ENCODE measurements at regions not wholly inside any gene's neighbourhood (a gene's known extent, or its start where the extent isn't known, plus 50 kb on each side); places are given as distances from the start of the nearest gene placed in this dataset.

DNA sequence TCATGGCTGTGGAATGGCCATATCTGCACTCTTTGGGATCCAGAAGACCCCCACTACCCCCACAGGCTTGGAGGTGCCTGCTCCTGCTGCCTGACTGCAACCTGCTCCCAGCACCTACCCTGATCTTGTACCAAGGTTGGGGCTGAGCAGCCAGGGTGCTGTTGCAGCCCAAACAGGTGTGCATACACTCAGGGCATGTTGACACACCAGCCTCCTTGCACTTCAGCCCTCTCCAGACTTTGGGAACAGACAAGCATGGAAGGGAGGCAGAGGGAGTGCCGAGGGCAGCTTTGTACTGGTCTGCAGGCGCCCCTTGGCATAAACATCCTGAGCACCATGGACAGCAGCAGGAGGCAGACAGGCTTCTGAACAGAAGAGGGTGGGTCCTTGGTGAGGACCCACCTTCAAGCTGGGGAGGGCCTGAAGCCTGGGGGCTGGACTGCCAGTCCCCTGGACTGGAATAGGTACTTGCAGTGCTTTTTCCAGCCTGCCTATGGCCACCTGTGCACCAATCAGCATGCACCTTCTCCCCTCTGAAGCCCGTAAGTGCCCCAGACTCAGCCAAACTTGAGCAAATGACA is 1675.8 kb downstream of the HACE1 start:
- TF ChIP-seq, protein P1, sequence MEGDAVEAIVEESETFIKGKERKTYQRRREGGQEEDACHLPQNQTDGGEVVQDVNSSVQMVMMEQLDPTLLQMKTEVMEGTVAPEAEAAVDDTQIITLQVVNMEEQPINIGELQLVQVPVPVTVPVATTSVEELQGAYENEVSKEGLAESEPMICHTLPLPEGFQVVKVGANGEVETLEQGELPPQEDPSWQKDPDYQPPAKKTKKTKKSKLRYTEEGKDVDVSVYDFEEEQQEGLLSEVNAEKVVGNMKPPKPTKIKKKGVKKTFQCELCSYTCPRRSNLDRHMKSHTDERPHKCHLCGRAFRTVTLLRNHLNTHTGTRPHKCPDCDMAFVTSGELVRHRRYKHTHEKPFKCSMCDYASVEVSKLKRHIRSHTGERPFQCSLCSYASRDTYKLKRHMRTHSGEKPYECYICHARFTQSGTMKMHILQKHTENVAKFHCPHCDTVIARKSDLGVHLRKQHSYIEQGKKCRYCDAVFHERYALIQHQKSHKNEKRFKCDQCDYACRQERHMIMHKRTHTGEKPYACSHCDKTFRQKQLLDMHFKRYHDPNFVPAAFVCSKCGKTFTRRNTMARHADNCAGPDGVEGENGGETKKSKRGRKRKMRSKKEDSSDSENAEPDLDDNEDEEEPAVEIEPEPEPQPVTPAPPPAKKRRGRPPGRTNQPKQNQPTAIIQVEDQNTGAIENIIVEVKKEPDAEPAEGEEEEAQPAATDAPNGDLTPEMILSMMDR (IDR thresholded peaks at IDR 0.05): no peak

DNA sequence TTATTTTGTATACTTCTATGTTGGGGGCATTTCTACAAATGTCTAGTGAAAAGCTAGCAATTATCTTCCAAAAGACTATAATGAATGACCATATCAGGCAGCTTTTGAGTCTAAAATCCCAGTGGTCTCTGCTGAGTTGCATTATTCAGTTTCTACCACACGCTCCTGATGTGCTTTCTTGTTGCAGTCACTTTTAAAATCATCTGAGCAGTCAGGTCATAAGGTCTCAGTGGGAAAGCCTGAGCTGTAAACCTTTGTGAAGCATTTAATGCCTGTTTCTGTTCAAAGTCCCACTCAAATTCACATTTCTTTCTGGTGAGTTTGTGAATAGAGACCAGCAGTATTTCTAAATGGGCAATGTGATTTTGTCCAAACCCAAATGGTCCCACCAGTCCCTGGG is 1681.5 kb downstream of the HACE1 start:
- TF ChIP-seq, protein P1 (IDR thresholded peaks at IDR 0.05): no peak

DNA sequence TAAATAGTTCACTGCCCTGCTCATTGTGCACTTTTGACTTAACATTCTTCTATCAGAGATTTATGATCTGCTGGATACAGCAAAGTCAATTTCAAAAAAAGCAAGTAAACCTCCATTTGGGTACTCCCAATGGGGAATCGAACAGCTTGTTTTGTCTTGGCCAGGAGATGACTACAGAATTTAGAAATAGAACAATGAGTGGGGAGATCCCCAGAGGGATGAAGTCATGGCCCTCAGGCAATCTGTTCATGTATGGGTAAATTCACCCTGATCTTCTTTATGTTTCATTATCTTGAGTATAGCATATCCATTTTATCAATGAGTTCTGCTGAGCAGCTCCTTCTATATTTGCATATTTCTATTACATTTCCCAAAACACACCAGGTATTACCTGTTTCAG is 1681.9 kb downstream of the HACE1 start:
- TF ChIP-seq, protein P1 (IDR thresholded peaks at IDR 0.05): no peak

DNA sequence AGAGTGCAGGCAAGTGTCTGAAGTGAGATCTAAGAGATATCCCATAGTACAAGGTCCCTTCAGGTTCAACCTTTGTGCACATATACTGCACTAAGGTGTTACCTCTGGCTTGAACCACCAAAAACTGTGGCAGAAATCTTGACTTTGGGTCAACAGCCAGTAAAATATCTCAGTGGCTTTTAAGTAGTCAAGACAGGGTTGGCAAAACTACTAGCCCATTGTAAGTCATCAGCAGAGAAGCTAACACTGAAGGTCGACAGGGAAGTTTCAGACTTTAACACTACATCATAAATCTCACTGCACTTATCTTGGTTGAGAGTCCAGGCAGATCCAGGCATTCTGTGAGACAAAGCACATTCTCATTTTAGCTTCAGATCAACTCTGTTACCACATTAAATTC is 1684.7 kb downstream of the HACE1 start:
- TF ChIP-seq, protein P1 (IDR thresholded peaks at IDR 0.05): no peak

DNA sequence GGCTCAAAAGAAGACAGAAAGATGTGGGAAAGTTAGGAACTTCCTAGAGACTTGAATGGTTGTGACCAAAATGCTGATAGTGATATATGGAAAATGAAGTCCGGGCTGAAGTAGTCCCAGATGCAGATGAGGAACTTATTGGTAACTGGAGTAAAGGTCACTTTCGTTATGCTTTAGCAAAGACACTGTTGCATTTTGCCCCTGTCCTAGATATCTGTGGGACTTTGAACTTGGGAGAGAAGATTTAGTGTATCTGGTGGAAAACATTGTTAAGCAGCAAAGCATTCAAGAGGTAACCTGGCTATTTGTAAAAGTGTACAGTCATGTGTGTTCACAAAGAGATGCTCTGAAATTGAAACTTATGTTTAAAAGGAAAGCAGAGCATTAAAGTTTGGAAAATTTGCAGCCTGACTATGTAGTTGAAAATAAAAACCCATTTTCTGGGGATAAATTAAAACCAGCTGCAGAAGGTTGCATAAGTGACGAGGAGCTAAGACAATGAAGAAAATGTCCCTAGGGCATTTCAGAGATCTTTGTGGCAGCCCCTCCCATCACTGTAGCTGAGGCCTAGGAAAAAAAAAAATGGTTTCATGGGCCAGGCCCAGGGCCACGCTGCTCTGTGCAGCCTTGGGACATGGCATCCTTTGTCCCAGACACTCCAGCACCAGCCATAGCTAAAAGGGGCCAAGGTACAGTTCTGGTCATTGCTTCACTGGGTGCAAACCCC is 1692.2 kb downstream of the HACE1 start:
- TF ChIP-seq, protein P1 (IDR thresholded peaks at IDR 0.05): no peak

DNA sequence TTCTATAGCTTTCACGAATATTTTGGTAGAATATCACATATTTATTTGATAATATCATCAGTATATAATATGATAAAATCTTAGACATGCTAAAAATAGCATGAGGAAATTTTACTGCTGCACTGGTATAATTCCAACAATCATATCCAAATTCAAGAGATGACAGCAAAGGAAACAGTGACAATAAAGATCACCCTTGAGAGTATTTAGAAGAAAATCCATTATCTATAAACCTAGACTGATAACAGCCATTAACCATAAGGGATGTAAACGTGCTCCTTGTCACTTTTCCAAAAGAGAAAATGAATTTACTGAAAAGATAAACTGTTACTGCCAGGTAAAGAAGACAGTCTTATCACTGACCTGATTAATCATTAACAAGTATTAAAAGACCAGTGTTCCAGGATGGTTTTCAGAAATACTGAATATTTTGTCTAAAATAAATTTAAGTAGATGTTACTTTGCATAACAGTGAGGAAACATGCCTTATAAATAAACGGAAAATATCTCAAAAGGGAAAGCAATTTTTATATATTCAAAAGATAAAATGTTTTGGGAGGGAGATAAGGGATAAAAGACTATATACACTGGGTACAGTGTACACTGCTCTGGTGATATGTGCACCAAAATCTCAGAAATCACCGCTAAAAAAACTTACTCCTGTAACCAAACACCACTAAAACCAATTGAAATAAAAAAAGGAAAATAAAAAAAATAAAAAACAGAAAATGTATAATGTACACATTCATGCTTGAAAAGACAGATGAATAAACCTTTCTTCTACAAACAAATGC is 1704.7 kb downstream of the HACE1 start:
- TF ChIP-seq, protein P1 (IDR thresholded peaks at IDR 0.05): no peak

DNA sequence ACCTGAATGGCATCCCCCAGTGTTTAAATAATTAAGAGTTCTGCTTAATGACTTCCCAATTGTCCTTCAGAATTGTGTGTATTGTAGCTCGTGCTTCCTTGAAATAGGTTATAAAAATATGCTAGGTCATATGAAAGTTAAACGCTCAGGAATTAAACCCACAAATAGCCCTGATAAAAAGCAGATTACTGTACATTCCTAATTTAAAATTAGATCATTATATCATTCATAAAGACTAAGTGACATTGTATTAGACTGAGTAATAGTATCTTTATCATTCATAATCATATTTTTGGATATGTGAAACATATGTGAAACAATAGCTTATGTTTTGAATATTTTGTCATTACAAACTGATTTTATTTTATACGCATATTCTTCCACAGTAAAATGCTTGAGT is 1706.7 kb downstream of the HACE1 start:
- TF ChIP-seq, protein P1 (IDR thresholded peaks at IDR 0.05): no peak
